Suppressor macrophage (primary cell): ENCODE measurements at regions not wholly inside any gene's neighbourhood (a gene's known extent, or its start where the extent isn't known, plus 50 kb on each side); places are given as distances from the start of the nearest gene placed in this dataset.

Experiments
- DNase-seq, 4 experiments: peaks; one replicate each; pipeline ENCODE4 v3.0.0-alpha.2; 2020 to 2022

DNA sequence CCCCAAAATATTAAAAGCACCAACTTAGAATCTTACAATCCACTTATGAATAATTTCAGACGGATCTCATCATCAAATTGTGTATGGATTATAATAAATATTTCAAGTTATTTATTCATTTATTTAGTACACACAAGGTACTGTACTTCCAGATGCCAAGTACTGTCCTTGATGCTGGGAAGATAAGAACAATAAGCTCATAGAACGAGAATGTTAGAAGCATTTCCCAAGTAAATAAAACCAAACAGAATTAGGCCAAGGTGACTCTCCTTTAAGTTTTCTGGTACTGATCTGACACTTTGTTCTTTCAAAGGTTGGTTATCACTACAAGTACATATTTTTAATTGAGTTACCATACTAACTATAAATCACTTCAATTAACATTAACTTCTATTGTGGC, 416.1 kb upstream of the ETAA1 start:
- no peak for DNase-seq

- no peak for DNase-seq
Measured at GRCh38 chr2:66982766-66983165, 414.4 kb upstream of the ETAA1 start.

GRCh38 chr2:66984864-66985263, 412.3 kb upstream of the ETAA1 start:
- no peak for DNase-seq

DNA sequence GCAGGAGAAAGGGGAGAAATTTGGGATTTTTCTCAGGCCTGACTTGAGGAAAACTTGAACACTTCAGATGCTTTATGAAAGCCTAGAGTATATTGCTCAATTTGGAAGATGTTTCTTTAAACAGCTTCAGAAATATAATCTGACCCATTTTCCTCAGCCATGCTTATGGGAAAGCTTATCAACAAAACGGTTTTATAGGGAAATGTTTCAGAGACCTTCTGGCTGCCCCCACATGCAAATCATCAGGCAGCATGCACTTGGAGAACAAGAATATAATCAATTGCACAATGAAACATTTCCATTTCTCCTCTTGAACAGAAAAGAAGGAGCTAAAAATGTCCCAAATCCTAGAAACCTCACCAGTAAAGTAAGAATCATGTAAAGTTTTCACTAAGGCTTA, 411.2 kb upstream of the ETAA1 start:
- DNase-seq, result no peak

GRCh38 chr2:66987733-66988132, 409.4 kb upstream of the ETAA1 start:
- no peak for DNase-seq

DNA sequence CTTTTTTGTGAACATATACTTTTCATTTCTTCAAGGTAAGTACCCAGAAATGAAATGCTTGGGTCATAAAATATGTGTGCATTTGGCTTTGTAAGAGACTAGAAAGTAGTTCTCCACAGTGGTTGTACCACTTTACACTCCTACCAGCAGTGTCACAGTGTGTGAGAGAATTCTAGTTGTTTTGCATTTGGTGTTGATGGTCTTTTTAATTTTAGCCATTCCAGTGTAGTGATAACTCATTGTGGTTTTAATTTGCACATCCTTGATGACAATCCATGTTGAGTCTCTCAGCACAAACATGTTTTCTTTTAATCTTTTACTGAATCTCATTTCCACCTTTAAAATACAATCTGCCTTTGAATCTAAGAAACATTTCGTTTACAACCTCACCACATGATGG, 402.5 kb upstream of the ETAA1 start:
- DNase-seq, result no peak

- no peak for DNase-seq
Measured at GRCh38 chr2:66995636-66996035, 401.5 kb upstream of the ETAA1 start.

DNA sequence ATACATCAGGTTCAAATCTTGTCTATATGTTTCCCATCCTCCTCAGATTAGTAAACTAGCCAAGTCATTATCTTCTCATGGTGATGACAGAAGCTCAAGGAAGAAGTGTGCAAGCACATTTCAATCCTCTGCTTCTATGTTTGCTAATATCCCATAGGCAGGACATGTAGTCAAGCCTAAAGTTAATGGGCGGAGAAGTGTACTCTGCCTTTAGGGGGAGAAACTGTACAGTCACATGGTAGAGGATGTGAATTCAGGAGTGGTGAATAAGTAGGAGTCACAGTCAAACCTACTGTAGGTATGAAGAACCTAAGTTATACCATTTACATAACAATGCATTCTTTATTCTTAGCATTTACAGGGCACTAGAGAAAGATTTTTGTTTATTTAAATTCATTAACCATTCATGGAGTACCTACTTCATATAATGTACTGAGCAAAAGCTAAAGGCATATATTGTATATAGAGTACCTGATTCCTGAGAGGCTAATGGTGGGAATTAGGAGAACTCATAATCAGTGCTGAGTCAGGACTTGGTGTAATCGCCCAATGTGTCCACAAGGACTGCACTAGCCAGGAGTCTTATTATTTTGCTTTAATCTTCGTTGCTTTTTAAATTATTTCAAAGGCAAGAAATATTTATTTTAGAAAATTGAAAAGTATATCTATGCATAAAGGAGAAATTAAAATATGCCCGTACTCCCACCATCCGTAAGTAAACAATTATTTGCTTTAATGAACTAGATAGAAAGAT, 394.3 kb upstream of the ETAA1 start:
- no peak for DNase-seq

DNA sequence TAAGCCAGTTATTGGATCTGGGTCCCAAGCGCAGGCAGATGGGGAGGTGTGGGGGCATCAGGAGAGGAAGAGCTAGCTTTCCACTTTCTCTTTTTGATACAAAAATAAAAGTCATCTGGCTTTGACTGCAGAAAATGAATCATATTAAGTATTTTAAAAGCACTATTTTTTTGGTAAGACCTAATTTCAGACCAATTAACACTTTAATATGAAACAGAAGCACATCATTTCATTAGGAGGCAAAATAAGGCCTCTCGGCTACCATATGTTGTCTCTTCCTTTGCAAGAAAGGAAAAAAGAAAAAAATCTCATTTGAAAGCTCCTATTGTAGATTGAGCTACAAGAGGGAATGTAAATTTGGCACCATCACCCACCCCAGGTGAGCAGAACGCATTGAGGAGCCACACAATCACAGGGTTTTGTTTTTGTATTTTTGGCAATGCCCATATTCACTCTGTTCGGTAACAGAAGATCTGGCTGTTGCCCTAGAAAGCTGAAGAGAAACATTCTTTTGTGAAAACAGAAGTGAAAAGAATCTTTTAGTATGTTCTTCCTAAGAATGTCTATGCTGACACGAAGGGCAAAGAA, 390.7 kb upstream of the ETAA1 start:
- no peak for DNase-seq

- DNase-seq, result no peak
Measured at GRCh38 chr2:67008155-67008554, 389.0 kb upstream of the ETAA1 start.

DNA sequence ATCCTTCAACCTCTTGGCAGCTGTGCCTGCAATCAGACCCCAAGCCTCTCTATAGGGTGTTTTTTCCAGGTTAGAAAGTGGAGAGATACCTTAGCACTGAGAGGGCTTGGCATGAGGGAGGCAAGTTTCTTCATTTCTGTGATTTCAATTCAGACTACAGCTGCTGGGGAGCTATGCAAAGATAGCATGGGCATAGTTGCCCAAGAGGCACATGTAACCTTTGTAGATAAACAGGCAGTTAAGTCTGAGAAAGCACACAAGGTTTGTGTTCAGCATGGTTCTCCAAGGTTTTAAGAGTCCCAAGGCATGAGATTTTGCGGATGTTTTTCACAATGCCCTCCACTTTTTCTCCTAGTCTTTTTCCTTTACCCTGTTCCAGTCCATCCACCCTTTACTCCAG, 385.0 kb upstream of the ETAA1 start:
- DNase-seq, result no peak

DNA sequence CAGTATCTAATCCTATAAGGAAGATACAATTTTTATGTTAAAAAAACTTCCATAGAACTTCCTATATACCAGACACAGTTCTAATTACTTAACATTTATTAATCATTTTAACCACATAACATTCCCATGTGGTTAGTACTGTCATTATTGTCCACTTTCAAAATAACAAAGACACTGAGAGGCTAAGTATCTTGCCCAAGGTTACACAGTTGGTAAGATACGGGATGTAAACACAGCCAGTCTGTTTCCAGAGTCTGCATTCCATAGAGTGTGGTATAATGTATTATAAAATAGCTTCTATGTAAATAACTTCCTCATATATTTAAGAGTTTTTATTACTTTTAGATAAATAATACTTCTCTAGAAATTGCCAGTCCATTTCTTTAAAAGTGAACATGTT, 383.3 kb upstream of the ETAA1 start:
- DNase-seq, result no peak

- DNase-seq, result no peak
Measured at GRCh38 chr2:67015681-67016080, 381.5 kb upstream of the ETAA1 start.

DNA sequence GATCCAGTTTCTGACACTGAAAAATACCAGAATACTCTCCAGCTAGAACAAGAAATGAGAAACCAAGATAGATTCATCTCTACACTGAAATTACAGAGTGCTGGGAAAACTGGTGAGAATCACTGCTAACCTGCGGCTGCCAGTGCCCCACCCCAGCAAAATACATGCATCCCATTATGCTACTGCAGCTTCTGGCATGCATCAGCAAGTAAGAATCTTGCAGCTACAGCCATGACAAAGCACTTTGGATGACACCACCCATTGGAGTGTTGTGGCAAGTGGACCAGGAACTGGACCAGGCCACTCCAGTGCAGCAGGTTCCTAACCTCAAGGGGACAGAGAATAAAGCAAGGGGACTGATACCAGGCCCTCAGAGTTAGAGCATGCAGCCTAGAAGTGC, 378.8 kb upstream of the ETAA1 start:
- no peak for DNase-seq

- no peak for DNase-seq
Measured at GRCh38 chr2:67032076-67032475, 365.1 kb upstream of the ETAA1 start.

GRCh38 chr2:67036444-67036843, 360.7 kb upstream of the ETAA1 start:
- DNase-seq, result no peak

DNA sequence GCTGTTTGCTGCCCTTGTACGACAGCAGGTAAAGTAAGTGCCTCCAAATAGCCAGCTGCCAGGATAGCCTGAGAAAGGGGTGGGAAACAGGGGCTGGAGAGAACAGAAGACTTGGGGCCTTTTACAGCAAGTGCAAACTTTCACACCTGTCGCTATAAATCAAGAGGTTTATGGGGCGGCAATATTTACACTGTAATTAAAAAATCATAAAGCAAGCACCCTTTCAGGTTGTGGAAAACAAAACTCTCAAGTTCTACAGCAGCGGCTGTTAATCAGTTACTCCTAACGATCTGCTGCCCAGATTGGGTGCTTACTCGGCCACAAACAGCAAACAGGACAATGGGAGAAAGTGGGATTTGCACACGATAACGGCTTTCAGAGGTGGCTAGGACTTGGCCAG, 359.5 kb upstream of the ETAA1 start:
- DNase-seq, result no peak

DNA sequence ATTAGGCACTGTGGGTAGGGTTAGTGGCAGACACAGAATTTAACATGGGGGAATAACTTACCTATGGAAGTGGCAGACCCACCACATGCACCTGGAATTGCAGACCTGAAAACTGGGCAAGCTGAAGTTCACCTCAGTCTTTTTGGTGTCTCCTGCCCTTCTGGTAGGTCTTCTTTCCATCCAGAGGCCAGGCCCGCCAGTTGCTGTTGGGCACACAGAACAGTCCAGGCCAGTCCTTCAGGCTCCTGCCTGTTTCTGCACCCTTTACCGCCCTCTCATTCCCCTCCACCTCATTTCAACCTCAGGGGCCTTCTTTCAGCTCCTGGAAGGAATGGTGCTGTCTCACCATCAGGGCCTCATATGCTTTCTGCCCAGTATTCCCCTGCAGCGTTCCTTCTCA, 358.9 kb upstream of the ETAA1 start:
- no peak for DNase-seq

DNA sequence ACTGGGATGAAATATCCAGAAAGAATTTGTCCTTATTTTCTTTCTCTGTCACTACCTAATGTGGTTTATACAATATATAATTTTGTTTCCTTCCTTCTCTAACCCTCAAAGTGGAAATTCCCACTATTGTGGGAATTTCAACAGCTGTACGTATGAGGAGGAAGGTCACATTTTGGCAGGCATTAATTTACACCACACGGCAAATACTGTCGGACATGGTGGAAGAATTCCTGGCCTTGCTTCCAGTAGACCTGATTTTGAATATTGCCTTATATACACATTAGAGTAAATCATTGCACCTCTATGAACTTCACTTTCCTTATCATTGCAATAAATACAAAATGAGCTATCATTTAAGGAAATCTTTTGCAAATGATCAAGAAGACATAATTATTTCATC, 358.1 kb upstream of the ETAA1 start:
- DNase-seq, result no peak

DNA sequence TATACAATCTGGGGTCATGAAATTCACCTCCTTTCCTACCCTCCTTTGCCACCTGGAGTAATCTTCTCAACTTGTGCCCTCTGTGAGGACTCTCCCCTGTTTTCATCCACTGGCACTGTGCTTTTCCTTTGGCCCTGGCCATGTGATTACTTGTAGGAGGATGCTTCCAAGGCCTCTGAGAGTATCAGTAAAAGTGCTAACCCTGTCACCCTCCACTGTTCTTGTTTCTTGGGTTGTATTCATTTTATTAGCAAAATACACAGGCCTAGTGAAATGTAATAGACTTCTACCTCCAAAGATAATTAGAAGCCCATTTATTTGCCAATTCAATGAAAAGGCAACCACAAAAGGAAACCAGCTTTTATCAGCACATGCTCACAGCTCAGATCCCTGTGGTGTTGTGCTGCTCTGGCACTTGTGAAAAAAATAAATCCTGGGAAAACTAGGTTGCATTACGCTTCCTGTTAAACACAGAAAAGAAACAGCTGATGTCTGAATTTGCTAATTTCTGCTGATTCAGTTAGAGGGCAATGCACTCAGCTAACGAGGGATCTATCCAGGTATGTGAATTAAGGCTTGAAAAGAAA, 357.5 kb upstream of the ETAA1 start:
- no peak for DNase-seq

- no peak for DNase-seq
Measured at GRCh38 chr2:67041051-67041450, 356.1 kb upstream of the ETAA1 start.

DNA sequence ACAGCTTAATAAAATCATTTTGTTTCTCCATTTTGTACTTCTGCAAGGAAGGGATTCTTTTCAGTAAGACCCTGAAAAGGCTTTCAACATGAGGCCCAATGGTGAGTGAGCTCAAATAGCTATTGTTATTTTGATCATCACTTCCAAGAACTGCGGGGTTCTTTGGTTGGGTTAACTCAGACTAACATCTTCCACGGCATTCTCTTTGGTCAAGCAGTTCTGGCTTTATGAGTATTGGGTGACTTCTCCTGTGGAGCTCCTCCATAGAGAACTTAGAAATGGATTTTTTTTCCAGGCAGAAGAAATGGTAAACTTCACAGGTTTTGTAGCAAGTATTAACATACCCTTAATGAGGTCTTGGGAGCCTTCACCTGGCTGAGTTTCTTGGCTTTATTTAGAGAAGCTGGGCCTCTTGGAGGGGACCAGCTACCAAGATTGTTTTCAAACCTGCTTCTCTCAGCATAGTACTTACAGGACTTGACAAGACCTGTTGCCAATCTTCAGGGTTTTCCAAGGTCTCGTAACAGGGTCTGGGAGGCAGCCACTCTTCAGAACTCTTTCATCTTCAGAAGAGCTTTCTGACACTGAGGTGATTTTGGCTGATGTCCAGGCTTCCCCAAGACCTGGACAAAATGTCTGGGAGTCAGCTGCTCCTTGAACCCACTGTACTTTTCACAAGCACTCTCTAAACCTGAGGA, 353.2 kb upstream of the ETAA1 start:
- DNase-seq, result no peak

DNA sequence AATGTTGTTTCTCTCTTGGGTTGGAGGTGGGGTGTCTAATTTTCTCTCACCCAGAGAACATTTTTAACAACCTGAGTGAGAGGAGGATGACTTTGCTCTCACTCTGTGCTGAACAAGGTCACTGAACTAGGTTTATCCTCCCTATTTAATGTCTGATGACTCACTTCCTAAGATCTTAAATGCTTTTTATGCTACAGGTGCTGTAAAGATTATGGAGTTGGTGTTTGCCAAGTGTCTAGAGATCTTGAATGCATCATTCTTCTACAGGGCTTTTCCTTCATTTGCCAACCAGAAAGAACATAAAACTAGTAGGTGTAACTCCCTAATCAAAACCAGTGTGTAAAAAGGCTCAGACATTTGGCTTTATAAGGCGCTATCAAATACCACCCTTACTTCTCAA, 350.5 kb upstream of the ETAA1 start:
- no peak for DNase-seq

- no peak for DNase-seq
Measured at GRCh38 chr2:67048314-67048713, 348.8 kb upstream of the ETAA1 start.
